ENCODE measurements at regions not wholly inside any gene's neighbourhood (a gene's known extent, or its start where the extent isn't known, plus 50 kb on each side); places are given as distances from the start of the nearest gene placed in this dataset.

DNA sequence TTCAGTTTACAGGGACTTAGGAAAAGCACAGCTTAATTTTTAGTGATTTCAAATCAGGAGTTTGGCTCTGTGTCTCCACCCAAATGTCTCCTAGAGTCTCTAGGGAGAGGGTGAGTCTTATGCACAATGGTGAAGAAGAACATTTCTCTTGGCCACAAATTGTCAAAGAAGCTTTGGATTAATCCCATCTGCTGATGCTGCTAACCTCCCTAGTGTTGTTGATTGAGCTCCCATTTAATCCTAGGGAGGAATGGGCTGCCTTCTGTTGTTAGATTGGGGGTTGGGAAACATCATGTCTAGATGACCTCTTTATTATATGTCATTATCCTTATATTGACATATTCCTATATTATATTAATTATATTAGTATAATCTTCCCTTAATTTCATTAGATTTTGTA, 50.0 kb upstream of the PASD1 start:
- no peak overlapping the region for H3K4me3 Mint-ChIP-seq
- no peaks in the 10 kb centered on the region for H3K36me3 Mint-ChIP-seq (ENCODE audit: low read depth)
- DNase-seq: no peak
- H3K9me3 Mint-ChIP-seq: peaks cover 58% of the 10 kb centered on the region
- H3K27ac Mint-ChIP-seq: no peak overlapping the region
- TF ChIP-seq, protein P1, sequence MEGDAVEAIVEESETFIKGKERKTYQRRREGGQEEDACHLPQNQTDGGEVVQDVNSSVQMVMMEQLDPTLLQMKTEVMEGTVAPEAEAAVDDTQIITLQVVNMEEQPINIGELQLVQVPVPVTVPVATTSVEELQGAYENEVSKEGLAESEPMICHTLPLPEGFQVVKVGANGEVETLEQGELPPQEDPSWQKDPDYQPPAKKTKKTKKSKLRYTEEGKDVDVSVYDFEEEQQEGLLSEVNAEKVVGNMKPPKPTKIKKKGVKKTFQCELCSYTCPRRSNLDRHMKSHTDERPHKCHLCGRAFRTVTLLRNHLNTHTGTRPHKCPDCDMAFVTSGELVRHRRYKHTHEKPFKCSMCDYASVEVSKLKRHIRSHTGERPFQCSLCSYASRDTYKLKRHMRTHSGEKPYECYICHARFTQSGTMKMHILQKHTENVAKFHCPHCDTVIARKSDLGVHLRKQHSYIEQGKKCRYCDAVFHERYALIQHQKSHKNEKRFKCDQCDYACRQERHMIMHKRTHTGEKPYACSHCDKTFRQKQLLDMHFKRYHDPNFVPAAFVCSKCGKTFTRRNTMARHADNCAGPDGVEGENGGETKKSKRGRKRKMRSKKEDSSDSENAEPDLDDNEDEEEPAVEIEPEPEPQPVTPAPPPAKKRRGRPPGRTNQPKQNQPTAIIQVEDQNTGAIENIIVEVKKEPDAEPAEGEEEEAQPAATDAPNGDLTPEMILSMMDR (IDR thresholded peaks at IDR 0.05): no peak
- no peaks in the 10 kb centered on the region for H3K27me3 Mint-ChIP-seq (ENCODE audit: low read depth, poor library complexity)
- peaks cover 36% of the 10 kb centered on the region for H3K4me1 Mint-ChIP-seq
